ENCODE measurements at regions not wholly inside any gene's neighbourhood (a gene's known extent, or its start where the extent isn't known, plus 50 kb on each side); places are given as distances from the start of the nearest gene placed in this dataset.

- TF ChIP-seq CTCF (conservative IDR thresholded peaks at IDR 0.05; ENCODE audit: low read depth in 2 of 2) (no peak), EZH2 (IDR thresholded peaks at IDR 0.05; ENCODE audit: low read depth, unreplicated experiment) (no peak), POLR2AphosphoS5 (IDR thresholded peaks at IDR 0.05; ENCODE audit: low read depth) (no peak), ETS1 (IDR thresholded peaks at IDR 0.05) (no peak), CREB1 (CRISPR knock-in tag; IDR thresholded peaks at IDR 0.05; ENCODE audit: low read depth) (no peak), EZH2phosphoT487 (IDR thresholded peaks at IDR 0.05; ENCODE audit: unreplicated experiment) (no peak), JUNB (IDR thresholded peaks at IDR 0.05; ENCODE audit: unreplicated experiment) (no peak), STAT1 (IDR thresholded peaks at IDR 0.05; ENCODE audit: unreplicated experiment) (no peak)
- TF ChIP-seq, protein P1, sequence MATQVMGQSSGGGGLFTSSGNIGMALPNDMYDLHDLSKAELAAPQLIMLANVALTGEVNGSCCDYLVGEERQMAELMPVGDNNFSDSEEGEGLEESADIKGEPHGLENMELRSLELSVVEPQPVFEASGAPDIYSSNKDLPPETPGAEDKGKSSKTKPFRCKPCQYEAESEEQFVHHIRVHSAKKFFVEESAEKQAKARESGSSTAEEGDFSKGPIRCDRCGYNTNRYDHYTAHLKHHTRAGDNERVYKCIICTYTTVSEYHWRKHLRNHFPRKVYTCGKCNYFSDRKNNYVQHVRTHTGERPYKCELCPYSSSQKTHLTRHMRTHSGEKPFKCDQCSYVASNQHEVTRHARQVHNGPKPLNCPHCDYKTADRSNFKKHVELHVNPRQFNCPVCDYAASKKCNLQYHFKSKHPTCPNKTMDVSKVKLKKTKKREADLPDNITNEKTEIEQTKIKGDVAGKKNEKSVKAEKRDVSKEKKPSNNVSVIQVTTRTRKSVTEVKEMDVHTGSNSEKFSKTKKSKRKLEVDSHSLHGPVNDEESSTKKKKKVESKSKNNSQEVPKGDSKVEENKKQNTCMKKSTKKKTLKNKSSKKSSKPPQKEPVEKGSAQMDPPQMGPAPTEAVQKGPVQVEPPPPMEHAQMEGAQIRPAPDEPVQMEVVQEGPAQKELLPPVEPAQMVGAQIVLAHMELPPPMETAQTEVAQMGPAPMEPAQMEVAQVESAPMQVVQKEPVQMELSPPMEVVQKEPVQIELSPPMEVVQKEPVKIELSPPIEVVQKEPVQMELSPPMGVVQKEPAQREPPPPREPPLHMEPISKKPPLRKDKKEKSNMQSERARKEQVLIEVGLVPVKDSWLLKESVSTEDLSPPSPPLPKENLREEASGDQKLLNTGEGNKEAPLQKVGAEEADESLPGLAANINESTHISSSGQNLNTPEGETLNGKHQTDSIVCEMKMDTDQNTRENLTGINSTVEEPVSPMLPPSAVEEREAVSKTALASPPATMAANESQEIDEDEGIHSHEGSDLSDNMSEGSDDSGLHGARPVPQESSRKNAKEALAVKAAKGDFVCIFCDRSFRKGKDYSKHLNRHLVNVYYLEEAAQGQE (IDR thresholded peaks at IDR 0.05; ENCODE audit: unreplicated experiment): no peak
Measured at GRCh38 chr10:108980869-108981268, 942.4 kb downstream of the XPNPEP1 start.

Data from GM23338 (cell line).